Activated gamma-delta T cell (primary cell): ENCODE measurements at regions not wholly inside any gene's neighbourhood (a gene's known extent, or its start where the extent isn't known, plus 50 kb on each side); places are given as distances from the start of the nearest gene placed in this dataset.

Experiments used
- DNase-seq: peaks from one replicate; lab custom pipeline; 2025; lab: John Stamatoyannopoulos, UW

- no peak for DNase-seq
Observed at GRCh38 chr4:126130215-126130614, 815.5 kb downstream of the FAT4 start.

- DNase-seq, result no peak
Observed at GRCh38 chr4:126136922-126137781, 822.4 kb downstream of the FAT4 start.

- no peak for DNase-seq
Observed at GRCh38 chr4:126137782-126138170, 823.0 kb downstream of the FAT4 start.

- no peak for DNase-seq
Observed at GRCh38 chr4:126144543-126145237, 829.9 kb downstream of the FAT4 start.

- DNase-seq, result no peak
Observed at GRCh38 chr4:126168484-126168883, 853.7 kb downstream of the FAT4 start.

- no peak for DNase-seq
Observed at GRCh38 chr4:126172126-126172525, 857.4 kb downstream of the FAT4 start.

GRCh38 chr4:126174627-126175026, 859.9 kb downstream of the FAT4 start:
- no peak for DNase-seq

GRCh38 chr4:126180642-126181041, 865.9 kb downstream of the FAT4 start:
- DNase-seq, result no peak

GRCh38 chr4:126182336-126182735, 867.6 kb downstream of the FAT4 start:
- DNase-seq, result no peak

GRCh38 chr4:126182786-126183185, 868.0 kb downstream of the FAT4 start:
- no peak for DNase-seq

GRCh38 chr4:126183206-126183605, 868.5 kb downstream of the FAT4 start:
- DNase-seq, result no peak

- no peak for DNase-seq
Observed at GRCh38 chr4:126191536-126191935, 876.8 kb downstream of the FAT4 start.

- DNase-seq, result no peak
Observed at GRCh38 chr4:126192506-126192905, 877.8 kb downstream of the FAT4 start.

GRCh38 chr4:126201251-126202138, 886.7 kb downstream of the FAT4 start:
- DNase-seq, result peak; percentile 10

- DNase-seq, result no peak
Observed at GRCh38 chr4:126202226-126202625, 887.5 kb downstream of the FAT4 start.

GRCh38 chr4:126207910-126208309, 893.2 kb downstream of the FAT4 start:
- no peak for DNase-seq

GRCh38 chr4:126209147-126209546, 894.4 kb downstream of the FAT4 start:
- no peak for DNase-seq

- DNase-seq, result no peak
Observed at GRCh38 chr4:126213996-126214395, 899.2 kb downstream of the FAT4 start.

- no peak for DNase-seq
Observed at GRCh38 chr4:126215759-126216158, 901.0 kb downstream of the FAT4 start.

- DNase-seq, result no peak
Observed at GRCh38 chr4:126216611-126217010, 901.9 kb downstream of the FAT4 start.

- no peak for DNase-seq
Observed at GRCh38 chr4:126221282-126221681, 906.5 kb downstream of the FAT4 start.

- DNase-seq, result no peak
Observed at GRCh38 chr4:126221717-126222340, 907.1 kb downstream of the FAT4 start.
